ENCODE measurements at regions not wholly inside any gene's neighbourhood (a gene's known extent, or its start where the extent isn't known, plus 50 kb on each side); places are given as distances from the start of the nearest gene placed in this dataset.

GRCh38 chr1:214952648-214953047, 129.9 kb upstream of the KCNK2 start:
- H3K4me3 ChIP-seq (ENCODE audit: low read depth, low read length), result no peak overlapping the region
- DNase-seq (ENCODE audit: low read depth), result no peak
- TF ChIP-seq CTCF (IDR thresholded peaks at IDR 0.05; ENCODE audit: insufficient read depth, low read depth, low read length), result no peak

- no peak for DNase-seq (ENCODE audit: low read depth)
- no peak overlapping the region for H3K4me3 ChIP-seq (ENCODE audit: low read depth, low read length)
- TF ChIP-seq CTCF (IDR thresholded peaks at IDR 0.05; ENCODE audit: insufficient read depth, low read depth, low read length), result no peak
Measured at GRCh38 chr1:214953901-214954616, 128.5 kb upstream of the KCNK2 start.

GRCh38 chr1:214954617-214954949, 128.0 kb upstream of the KCNK2 start:
- DNase-seq (ENCODE audit: low read depth), result no peak
- H3K4me3 ChIP-seq (ENCODE audit: low read depth, low read length), result no peak overlapping the region
- TF ChIP-seq CTCF (IDR thresholded peaks at IDR 0.05; ENCODE audit: insufficient read depth, low read depth, low read length), result no peak

- TF ChIP-seq CTCF (IDR thresholded peaks at IDR 0.05; ENCODE audit: insufficient read depth, low read depth, low read length), result no peak
- peak; percentile 98 for DNase-seq (ENCODE audit: low read depth)
- H3K4me3 ChIP-seq (ENCODE audit: low read depth, low read length), result no peak overlapping the region
Measured at GRCh38 chr1:214957330-214958137, 125.0 kb upstream of the KCNK2 start.

- TF ChIP-seq CTCF (IDR thresholded peaks at IDR 0.05; ENCODE audit: insufficient read depth, low read depth, low read length), result no peak
- no peak for DNase-seq (ENCODE audit: low read depth)
- no peak overlapping the region for H3K4me3 ChIP-seq (ENCODE audit: low read depth, low read length)
Measured at GRCh38 chr1:214958486-214958885, 124.1 kb upstream of the KCNK2 start.

GRCh38 chr1:214966346-214966745, 116.2 kb upstream of the KCNK2 start:
- H3K4me3 ChIP-seq (ENCODE audit: low read depth, low read length), result no peak overlapping the region
- TF ChIP-seq CTCF (IDR thresholded peaks at IDR 0.05; ENCODE audit: insufficient read depth, low read depth, low read length), result no peak
- no peak for DNase-seq (ENCODE audit: low read depth)
